ENCODE measurements at regions not wholly inside any gene's neighbourhood (a gene's known extent, or its start where the extent isn't known, plus 50 kb on each side); places are given as distances from the start of the nearest gene placed in this dataset.

DNA sequence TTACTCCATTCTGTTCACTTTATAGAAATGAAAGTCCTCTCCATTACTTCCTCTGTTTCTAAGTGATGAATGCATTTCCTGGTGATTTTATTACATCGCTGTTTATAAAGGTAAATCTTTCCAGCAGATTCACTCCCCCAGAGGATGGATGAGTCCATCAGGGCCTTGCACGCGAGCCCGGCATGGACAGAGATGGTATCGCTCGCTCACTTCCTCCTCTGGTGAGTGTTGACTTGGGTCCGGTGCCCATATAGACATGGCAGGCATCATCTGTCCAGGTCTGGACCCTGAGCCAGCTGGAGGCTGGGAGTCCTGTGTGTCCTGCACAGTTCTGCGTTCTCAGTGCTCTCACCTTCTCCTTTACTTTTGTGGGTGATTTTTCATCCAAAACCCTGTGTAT lies 733.6 kb upstream of the SALL3 start:
- no peak overlapping the region for H3K4me3 ChIP-seq (ENCODE audit: low read depth, low read length)
- no peak for DNase-seq (ENCODE audit: low read depth)
- TF ChIP-seq CTCF (IDR thresholded peaks at IDR 0.05; ENCODE audit: insufficient read depth, low read length), result no peak

GRCh38 chr18:78246588-78246987 lies 733.0 kb upstream of the SALL3 start:
- H3K4me3 ChIP-seq (ENCODE audit: low read depth, low read length), result no peak overlapping the region
- no peak for TF ChIP-seq CTCF (IDR thresholded peaks at IDR 0.05; ENCODE audit: insufficient read depth, low read length)
- DNase-seq (ENCODE audit: low read depth), result no peak

GRCh38 chr18:78247615-78248289 lies 731.9 kb upstream of the SALL3 start:
- DNase-seq (ENCODE audit: low read depth), result no peak
- H3K4me3 ChIP-seq (ENCODE audit: low read depth, low read length), result no peak overlapping the region
- no peak for TF ChIP-seq CTCF (IDR thresholded peaks at IDR 0.05; ENCODE audit: insufficient read depth, low read length)

DNA sequence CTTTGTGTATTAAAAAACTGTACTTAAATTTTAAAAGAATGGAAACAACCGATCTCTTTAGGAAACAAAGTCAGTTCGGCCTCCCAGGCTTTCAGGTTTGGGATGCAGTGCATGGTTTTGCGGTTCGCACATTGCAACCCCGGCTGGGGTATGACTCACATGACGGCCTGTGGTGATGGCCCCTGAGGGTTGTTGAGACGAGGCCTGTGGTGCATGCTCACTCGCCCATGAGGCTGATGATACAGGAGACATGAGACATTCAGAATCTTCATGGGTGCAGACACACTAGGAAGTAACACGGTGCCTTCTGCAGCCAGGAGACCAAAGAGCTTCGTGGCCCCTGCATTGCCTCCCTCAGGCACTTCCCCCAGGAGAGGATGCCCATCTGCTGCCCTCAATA lies 724.6 kb upstream of the SALL3 start:
- H3K4me3 ChIP-seq (ENCODE audit: low read depth, low read length), result no peak overlapping the region
- no peak for TF ChIP-seq CTCF (IDR thresholded peaks at IDR 0.05; ENCODE audit: insufficient read depth, low read length)
- no peak for DNase-seq (ENCODE audit: low read depth)

DNA sequence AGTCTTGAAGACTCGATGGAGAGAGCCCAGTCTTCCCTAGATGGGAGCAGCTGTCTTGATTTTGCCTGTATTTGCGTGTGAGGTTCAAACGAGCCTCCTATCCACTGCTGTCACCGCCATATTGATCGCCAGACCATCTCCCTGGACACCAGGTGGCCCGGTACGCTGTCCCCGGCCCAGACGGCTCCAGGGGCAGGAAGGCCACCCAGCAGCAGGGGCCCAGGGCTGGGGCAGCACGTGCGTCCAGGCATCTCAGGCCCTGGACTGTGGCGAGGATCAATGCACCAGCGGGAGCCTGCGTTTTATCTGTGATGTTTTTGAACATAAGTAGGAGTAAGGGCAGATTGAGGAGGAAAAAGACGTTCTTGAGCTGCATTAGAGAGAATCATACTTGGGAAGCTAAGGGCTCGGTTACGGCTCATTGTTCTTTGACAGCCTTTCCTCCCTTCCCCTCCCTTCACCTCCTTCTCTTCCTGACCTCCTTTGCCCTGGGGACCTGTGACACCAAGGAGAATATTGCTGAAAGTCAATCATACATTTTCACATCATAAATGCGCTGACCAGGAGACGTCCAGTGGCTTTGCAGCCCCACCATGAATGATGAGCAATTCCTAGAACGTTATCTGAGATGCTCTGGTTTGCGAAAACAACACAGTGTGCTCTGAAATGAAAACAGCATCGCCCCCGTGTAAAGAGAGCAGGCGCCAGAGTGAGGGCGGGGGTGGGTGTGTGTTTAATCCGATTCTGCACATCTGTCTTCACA lies 711.2 kb upstream of the SALL3 start:
- no peak for DNase-seq (ENCODE audit: low read depth)
- no peak for TF ChIP-seq CTCF (IDR thresholded peaks at IDR 0.05; ENCODE audit: insufficient read depth, low read length)
- H3K4me3 ChIP-seq (ENCODE audit: low read depth, low read length), result no peak overlapping the region

- no peak for TF ChIP-seq CTCF (IDR thresholded peaks at IDR 0.05; ENCODE audit: insufficient read depth, low read length)
- no peak for DNase-seq (ENCODE audit: low read depth)
- H3K4me3 ChIP-seq (ENCODE audit: low read depth, low read length), result no peak overlapping the region
Observed at GRCh38 chr18:78271790-78272189, 707.8 kb upstream of the SALL3 start.

Measured in fibroblast of the aortic adventitia (primary cell).